GM04503 (cell line): ENCODE measurements at regions not wholly inside any gene's neighbourhood (a gene's known extent, or its start where the extent isn't known, plus 50 kb on each side); places are given as distances from the start of the nearest gene placed in this dataset.

Experiments used
- DNase-seq: peaks from one replicate; pipeline ENCODE4 v3.0.0-alpha.2; 2012; ENCODE audit warnings: low read depth

GRCh38 chr3:193929921-193930646, 205.9 kb upstream of the HES1 start:
- DNase-seq, result no peak

DNA sequence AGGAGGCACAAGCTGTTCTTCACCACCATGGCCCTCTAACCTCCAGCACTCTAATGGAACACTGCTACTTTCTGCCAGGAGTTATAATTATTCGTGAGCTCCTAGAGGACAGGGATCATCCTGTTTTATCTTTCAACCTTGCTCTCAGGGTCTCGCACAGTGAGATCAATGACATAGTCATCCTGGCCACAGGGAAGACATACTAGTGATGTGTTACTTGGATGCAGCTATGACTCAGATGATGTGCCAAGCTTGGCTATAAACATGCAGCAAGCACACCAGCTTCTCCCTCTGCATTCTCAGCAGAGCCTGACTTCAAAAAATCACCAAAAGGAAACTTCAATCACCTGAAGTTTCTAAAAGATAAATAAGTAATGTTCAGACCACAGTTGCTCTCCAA, 203.8 kb upstream of the HES1 start:
- no peak for DNase-seq

DNA sequence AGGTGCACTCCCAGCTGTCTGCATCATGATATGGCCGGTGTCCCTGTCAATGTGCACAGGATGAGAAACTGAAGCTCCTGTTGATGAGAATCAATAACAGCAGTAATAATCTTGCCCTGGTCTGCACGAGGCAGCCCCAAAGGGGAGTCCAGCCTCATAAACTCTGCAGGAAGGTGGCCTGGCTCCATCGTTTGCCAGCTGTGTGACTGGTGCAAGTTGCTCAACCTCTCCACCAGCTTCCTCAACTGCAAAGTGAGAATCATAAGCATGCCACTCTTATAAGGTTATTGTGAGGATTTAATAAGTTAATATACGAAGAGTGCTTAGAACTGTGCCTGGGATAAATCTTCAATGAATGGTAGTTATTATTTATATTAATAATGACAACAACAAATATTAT, 203.4 kb upstream of the HES1 start:
- no peak for DNase-seq

DNA sequence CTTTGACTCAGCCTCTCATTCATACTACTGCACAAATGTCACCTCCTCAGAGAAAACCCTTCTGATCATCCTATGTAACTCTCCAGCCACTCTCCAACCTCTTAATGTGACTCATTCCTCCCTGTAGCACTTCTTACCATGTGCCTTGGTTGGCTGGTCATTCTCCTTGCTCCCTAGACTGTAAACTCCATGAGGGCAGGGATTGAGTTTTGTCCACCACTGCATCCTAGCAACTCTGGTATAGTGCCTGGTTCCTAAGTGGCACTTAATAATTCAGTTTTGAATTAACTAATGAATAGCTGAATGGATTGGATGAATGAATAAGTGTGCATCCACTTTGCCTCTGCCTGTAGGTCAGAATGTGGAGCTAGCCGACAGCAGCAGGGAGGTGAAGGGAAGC, 202.5 kb upstream of the HES1 start:
- DNase-seq, result no peak

DNA sequence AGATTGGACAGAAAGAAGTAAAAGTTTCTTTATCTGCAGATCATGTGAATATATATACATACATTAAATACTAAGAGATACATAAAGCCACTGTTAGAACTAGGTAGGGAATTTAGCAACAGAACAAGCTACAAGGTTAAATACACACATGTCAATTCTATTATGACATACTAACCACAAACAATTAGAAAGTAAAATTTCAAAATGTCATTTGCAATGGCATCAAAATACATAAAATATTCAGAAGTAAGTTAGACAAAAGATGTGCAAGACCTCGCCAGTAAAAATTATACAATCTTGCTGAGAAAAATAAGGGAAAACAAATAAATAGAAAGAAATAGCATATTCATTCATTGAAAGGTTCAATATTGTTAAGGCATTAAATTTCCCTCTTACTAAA, 200.0 kb upstream of the HES1 start:
- no peak for DNase-seq

DNA sequence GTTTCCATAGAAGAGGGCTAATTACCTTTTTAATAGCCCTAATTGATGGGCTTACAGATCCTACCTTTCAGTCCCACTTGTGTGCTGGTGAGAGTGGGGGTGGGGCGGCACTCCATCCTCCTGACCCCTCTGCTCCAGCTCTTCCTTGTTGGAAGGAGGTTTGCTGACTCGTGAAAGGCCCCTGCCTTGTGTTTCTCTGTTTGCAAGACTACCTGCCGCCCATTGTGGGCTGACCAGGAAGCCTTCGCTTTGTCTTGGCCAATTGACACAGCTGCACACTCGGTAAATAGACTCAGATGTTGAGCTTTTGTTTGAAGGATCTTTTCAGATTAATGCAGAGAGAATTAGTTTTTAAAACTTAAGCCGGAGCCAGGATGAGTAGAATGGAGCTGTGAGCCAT, 197.3 kb upstream of the HES1 start:
- no peak for DNase-seq

DNA sequence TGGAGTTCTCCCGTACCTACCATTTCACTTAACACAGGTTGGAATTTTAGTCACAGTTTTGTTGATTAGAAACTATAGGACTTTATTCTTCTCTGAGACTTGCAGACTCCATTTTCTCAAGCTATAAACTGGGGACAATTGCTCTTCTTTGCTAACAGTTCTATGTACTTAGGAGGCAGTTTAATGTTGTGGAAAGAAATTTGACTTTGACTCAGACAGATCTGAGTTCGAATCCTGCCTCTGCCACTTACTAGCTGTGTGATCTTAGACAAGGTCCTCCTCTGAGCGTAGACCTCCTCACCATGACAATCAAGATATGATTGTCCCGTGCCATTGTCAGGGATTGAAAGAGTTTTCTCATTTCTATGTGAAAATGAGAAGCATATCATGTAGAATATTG, 196.4 kb upstream of the HES1 start:
- DNase-seq, result no peak

DNA sequence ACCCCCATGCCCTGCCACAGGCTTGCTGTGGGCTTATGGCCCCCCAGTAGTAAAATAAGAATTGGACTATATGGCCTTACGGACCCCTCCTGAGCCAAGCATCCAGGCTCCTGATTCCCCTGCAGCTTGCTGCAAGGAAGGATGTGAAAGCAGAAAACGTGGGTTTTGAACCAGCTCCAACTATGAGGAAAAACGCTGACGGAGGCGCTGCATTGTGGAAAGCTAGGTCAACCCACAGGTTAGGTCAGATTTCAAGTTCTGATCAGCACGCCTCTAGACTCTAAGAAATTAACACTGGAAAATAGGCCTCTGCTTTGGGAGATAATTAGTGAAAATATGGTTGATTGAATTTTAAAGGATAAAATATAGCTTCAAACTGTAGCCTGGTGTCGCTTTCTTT, 195.4 kb upstream of the HES1 start:
- DNase-seq, result no peak

DNA sequence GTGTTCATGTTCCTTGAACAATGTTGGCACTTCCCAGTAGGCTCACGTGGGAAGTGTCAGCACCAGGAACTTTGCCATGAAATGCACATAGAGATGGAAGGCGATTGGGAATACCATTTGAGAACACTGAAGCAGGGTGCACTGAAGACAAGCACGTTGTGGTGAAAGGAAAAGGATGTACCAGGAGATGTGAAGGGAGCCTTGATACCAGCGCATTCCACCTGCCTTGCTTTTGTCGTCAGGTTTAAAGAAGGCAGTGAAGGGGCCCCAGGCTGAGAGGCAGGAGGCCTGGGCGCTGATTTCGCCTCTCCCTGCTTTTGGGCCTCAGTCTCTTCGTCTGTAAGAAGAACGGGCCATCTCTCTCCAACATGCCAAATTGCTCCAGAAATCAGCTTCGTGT, 194.5 kb upstream of the HES1 start:
- DNase-seq, result no peak

- no peak for DNase-seq
These were observed 193.4 kb upstream of the HES1 start for GRCh38 chr3:193942516-193943055.

- DNase-seq, result no peak
These were observed 192.7 kb upstream of the HES1 start for GRCh38 chr3:193943200-193943599.

- no peak for DNase-seq
These were observed 192.0 kb upstream of the HES1 start for GRCh38 chr3:193943851-193944517.

DNA sequence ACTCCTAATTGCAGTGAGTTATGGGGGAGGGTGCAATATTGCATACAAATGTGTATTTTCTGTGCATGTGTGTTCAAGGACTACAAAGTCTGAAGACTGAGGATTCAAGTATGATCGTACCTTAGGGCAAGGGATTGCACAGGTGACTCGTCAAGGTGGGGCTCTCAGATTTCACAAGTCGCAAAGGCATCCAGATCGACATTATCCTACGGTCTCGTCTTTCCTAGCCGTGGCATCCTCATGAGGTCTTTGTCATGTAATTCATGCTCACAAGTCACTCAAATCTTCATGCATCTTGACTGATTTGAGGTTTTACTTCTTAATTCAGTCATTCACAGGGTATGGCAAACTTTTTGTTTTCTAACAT, 191.4 kb upstream of the HES1 start:
- DNase-seq, result no peak

DNA sequence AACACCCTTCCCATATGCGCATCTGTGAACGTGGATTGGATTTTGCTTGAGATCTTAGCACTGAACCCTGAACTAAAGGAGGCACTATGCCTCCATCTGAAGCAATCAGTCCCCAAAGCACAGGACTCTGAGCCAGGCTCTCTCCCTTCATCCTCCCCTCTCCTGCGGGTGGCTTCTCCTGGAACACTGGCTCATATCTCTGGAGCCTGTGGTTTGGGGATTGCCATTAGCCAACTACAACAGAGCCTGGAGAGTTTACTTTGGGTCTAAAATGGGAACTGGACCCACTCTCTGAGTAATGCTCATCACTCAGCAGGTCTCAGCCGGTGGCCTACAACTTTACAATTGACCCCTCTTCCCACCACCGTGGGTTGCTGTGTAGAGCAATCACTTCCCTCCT, 190.8 kb upstream of the HES1 start:
- no peak for DNase-seq

DNA sequence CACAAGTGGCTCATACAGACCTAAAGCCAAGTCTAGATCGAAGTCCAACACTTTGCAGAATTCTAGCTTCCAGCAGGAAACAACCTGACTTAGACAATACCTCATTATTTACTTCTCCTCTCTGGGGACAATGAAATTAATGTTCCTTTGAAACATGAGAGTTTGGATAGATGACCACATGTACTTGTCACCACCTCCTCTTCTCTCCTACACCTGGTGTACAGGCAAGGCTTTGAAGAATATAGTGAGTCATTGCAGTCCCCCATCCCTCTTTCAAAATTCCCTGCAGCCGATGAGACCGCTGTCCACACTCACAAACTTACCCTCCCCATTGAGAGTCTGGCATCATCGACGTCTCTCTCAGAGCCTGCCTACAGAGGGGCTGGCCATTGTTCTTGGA, 189.0 kb upstream of the HES1 start:
- no peak for DNase-seq

DNA sequence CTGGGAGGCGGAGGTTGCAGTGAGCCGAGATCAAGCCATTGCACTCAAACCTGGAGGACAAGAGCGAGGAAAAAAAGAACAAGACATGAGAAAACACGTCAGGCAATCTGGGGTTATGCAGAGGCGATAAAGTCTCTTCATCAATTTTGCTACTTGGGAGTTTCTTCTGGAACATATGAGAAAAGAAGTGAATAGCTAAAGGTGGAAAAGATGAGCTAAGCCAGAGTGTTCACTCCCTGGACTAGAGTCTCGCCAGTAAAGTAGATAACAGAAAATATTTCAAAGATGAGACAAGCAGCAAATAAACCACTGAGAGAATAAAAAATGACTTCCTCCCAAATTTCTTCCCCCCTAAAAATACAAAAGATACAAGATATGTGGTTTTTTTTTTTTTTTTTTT, 188.4 kb upstream of the HES1 start:
- no peak for DNase-seq

- no peak for DNase-seq
These were observed 187.5 kb upstream of the HES1 start for GRCh38 chr3:193948459-193948858.

- DNase-seq, result no peak
These were observed 184.1 kb upstream of the HES1 start for GRCh38 chr3:193951859-193952258.

GRCh38 chr3:193954752-193955151, 181.2 kb upstream of the HES1 start:
- no peak for DNase-seq

GRCh38 chr3:193955719-193956118, 180.2 kb upstream of the HES1 start:
- DNase-seq, result no peak

- DNase-seq, result no peak
These were observed 176.1 kb upstream of the HES1 start for GRCh38 chr3:193959861-193960260.

DNA sequence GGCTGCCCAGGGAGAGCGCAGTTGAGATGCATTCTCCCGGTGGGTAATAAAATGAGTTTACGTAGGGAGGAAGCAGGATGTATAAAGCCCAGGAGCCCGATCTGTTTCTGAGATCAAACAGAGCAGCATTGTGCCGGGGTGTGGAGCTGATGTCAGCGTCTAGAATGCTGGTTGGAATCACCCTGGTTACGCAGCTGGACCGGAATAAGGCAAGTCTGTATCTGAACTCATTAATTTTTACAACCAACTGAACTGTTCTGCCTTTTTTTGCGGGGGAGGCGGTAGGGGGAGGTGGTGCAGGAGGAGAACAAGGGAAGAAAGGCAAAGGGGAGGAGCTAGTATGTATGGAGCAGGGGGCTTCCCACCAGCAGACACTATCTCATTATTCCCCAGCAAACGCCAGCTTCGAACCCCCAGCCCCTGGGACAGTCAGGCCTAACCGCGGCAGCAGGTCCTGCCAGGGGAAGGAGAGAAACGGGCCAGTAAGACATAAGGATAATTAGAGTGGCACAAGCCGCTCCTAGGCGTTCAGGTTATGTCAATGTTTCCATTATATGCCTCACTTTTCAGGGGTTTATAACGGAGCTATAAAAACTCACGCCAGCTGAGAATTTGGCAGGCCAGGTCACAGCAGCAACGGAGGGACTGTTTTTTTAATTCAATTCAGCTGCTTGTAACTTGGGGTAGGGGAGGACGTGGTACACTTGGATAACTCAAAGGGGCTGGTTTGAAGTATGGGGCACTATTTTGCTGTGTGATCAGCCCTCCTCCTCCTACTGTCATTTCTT, 175.3 kb upstream of the HES1 start:
- no peak for DNase-seq
